Astrocyte of the hippocampus (primary cell): ENCODE measurements at regions not wholly inside any gene's neighbourhood (a gene's known extent, or its start where the extent isn't known, plus 50 kb on each side); places are given as distances from the start of the nearest gene placed in this dataset.

Experiments used
- DNase-seq: peaks from one replicate; pipeline ENCODE4 v3.0.0; 2011; ENCODE audit warnings: low read depth, low spot score

DNA sequence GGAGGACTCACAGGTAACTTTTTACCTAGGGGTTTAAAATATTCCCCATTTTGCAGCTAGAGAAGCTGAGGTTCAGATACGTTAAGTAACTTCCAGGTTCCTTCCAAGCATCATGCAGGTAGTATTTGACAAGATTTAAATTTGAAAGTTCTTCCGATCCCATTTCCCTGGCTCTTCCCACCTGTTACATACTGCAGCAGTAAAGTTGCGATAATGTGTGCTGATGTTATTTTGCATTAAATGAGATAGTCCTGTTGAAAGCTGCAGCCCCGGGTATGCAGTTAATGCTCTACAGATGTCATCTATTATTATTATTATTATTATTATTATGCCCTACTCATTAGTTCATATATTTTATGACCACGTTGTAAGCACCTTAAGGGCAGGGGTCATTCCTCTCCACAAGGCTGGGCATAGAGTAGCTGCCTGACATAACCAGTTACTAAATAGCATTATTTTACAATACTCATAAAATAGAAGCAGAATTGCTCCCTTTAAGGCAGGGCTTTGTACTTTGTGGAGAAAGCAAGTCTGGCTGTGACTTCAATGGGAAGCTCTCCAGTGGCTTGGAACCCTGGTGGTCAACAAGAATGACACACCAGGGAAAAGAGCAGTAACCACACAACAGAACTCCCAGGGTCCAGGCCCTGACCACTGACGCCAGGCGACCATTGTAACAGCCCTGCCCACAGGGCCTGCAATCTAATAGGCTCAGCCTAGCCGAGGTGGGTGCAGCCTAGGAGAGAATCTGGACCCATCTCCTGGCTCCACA lies 90.8 kb upstream of the CALM2 start:
- DNase-seq: peak; percentile 85

DNA sequence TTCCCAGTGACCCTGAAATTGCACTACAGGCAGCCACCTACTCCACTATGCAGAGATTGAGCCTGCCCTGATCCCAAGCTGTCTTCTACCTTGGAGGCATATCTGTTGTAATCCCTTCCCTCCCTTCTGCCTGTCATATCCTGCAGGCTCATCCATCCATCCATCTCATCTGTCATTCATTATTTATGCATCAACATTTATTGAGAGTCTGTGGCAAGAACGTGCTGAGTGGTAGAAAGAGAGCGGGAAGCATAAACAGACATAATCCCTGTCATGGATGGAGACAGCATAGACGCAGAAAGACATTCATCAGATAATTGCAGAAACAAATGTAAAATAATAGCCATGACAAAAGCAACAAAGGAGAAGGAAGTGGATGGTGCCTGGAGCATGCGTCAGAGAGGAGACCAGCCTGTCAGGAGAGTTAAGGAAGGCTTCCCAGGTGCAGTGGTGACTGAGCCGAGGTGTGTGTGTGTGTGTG lies 89.5 kb upstream of the CALM2 start:
- DNase-seq: no peak

DNA sequence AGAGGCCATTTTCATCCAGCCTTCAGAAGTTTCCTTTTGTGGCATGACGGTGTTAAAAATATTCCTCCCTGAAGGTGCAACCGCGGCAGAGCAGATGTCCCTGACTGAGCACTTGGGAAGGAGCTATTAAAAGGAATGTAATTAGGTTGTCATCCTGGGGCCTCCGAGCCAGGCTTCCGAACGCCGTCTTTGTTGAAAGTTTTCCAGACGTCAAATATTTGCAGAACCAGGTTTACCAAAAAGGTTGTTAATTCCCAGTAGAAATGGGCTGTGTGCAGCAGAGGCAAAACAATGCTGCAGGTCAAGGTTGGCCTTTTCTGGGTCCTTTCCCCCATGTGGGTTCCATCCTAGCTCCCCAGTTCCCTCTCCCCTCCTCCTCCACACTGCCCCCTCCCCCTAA lies 88.8 kb upstream of the CALM2 start:
- DNase-seq: no peak

DNA sequence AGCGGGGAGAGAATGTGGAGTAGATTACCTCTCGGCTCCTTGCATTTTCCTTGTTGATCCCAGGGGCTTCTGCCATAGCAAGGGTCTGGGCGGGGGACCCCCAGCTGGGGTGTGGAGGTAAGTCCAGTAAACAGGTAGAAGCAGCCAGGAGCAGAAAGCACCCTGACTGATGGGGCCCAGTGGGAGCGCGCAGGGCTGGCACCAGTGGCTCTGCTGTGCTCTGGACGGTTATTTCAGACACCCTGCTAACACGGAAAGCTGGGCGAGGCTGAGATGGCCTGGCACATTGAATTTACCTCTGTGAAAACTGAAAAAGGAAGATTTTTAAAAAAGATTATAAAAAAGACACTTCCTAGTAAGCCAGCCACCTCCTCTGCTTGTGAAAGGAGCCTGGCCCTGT lies 88.4 kb upstream of the CALM2 start:
- no peak for DNase-seq

DNA sequence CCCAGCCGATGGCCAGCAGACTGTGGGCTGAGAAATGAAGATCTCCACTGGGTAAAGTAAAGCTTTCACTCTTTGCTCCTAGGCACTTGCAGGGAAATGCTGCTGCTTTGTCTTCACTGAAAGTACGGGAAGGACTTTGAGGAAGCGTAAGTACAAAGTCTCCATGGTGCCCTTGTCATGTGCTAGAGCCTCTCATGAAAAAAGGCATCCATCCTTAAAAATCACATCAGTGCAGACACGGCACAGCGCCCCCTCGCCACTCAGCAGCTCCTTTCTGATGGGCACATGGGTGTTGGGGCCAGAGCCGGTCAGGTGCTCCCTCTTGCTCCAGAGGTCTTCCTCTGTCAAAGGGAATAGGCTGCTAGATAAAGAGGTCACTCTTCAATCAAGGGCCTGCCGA lies 87.8 kb upstream of the CALM2 start:
- no peak for DNase-seq

DNA sequence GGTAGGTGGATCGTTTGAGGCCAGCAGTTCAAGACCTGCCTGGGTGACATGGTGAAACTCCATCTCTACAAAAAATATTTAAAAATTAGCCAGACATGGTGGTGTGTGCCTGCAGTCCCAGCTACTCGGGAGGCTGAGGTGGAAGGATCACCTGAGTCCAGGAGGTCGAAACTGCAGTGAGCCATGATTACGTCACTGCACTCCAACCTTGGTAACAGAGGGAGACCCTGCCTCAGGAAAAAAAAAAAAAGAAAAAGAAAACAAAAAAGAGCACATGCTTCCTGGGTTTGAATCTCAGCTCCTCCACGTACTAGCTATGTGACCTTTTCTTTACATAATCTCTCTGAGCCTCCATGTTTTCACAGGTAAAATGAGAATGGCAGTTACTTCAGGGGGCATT lies 86.3 kb upstream of the CALM2 start:
- no peak for DNase-seq

DNA sequence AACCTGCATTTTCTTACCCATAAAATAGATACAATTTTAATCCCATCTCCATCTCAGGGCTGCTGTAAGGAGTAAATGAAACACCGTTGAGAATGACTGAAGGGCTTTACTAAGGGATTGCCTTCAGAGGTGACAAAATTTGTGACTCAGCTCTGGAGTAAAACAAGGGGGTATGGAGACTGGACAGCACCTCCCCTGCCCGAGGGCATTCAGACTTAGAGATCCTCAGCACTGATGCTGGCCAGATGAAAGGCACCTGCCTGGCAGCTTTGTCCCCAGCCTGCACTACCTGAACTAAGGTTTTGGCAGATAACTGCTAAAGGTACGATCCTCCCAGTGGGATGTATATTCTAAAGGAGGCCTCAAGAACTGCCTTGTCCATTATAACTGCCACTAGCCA lies 84.7 kb upstream of the CALM2 start:
- DNase-seq: no peak

DNA sequence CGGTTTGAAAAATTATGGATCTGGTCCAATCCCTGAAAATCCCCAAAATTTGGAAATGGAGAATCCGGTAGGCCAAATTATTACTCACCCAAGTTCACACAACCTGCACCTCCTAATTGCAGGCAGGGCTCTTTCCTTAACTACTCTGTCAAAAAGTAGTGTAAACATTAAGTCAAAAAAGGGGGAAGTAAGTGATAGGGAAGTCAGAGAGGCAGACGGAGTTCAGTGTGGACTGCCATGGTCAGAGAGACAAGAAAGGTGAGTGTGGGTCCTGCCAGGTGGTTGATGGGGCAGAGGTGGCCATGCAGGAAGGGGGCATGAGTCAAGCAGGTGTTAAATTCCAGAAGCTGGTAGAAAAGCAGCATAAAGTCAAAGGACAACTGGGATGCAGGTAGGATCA lies 83.5 kb upstream of the CALM2 start:
- no peak for DNase-seq

DNA sequence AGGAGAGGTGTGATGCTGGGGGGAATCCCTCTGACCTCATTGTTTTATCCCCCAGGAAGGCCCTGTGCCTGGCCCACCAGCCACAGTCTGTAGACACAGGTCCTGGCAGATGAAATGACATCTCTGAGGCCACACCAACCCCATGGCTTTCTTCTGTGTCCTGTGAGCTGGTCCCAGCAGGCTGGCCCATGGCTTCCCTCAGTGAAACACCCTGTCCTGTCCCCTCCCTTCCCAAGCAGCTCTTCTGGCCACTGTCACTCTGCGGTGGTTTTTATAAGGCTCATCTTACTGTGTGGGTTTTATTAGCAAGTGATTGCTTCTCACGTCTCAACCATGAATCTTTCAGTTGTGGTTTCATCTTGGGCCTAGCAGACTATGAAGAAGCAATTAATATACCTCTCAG lies 81.6 kb upstream of the CALM2 start:
- DNase-seq: no peak

DNA sequence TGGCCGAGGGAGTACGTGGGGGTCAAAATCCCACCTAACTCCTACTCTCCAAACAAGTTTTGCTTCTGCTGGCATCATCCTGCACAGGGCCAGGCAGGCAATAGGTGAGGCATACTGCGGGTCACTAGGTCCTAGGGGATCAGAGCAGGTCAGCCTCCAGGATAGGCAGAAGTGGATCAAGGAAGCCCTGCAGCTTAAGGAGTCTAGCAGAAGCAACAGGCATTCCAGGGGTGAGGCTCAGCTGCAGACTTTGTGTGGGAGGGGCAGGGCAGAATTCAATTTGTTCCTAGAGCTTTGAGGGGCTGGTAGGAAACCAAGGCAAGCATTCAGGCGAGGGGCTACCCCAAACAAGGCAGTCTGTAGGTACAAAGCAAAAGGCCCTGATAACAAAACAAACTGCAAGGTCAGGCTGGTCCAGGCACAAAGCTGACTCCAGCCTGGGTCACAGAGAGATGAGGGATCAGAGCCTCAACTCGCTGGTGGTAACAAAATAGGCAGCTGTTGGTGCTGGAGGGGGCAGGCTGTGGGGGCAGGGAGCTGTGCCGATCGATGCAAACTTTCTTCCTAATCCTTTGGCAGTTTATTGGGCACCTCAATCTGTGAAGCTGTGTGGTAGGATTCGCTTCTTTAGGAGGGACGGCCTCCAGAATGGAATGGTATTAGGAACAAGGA lies 80.2 kb upstream of the CALM2 start:
- no peak for DNase-seq

DNA sequence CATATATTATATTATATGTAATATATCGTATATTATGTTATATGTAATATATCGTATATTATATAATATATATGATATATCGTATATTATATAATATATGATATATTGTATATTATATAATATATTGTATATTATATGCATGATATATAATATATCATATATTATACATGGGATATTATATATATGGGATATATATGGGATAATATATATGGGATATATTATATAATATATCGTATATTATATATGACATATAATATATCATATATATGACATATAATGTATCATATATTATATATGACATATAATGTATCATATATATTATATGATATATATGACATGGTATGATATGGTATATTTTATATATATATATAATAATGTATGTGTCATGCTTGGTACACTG lies 79.5 kb upstream of the CALM2 start:
- no peak for DNase-seq

DNA sequence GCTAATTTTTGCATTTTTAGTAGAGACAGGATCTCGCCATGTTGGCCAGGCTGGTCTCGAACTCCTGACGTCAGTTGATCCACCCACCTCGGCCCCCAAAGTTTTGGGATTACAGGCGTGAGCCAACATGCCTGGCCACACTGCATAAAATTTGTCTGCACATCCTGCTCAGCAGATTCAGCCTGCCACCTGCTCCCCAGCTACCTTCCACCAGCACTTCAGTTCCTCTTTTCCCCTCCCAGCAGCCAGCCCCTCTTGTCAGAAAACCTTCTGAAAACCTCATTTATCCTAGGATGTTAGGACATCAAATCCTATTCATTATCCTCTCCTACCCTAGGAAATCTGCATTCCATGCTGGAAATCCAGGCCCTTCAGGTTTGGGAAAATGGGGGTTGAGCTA lies 78.2 kb upstream of the CALM2 start:
- no peak for DNase-seq

DNA sequence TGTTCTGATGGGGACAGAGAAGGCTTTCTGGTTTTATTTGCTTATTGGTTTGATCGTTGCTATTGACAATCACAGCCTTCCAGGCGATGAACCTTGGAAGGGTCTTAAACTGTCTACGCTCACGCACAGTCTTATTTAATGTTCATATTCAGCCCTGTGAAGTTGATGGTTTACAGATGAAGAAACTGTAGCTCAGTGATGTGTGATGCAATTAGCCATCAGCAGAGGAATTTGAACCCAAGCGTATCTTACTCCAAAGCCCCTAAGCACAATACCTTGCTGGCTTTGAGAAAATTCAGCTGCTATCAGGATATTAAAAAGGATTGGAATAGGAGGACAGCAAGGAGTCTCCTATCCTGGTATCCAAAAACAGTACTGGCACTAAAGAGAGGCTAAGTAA lies 77.1 kb upstream of the CALM2 start:
- no peak for DNase-seq

DNA sequence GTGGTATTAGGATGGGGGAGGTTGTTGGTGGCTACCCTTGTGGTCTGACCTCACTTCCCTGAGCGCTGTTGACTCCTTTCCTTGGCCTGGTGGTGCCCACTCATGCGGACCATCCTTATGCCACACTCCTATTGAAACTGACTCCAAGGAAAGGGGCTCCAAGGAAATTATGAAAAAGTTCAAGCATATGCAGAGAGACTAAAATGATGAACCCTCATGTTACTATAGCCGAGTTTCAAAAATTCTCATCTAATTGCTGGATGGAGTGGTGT lies 75.0 kb upstream of the CALM2 start:
- no peak for DNase-seq

DNA sequence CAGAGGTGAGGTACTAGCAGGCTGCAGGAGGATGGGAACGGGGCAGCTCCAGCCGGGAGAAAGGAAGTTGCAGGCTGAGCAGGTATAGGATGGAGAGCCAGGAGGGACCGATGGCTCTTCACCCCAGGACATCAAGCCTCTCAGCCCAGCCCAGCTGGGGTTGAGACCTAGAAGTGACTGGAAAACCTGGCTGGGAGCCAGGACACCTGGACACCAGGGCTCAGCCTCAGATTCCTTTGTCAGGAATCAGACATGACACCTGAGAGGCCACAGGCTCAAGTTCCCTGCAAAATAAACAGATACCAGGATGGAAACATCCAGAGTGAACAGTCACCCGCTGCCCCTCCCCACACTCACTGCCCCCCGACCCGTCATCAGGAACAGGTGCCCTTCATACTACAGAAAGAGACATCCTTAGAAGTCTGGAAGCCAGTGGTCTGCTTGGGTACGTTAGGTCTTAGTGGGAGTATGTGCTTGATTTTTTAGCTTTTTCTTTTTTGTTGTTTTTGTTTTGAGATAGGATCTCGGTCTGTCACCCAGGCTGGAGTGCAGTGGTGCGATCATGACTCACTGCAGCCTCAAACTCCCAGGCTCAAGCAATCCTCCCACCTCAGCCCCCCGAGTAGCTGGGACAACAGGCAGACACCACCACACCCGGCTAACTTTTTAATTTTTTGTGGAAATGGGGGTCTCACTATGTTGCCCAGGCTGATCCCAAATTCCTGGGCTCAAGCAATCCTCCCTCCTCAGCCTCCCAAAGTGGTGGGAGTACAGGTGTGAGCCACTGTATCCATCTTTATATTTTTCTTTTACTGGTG lies 74.5 kb upstream of the CALM2 start:
- no peak for DNase-seq

DNA sequence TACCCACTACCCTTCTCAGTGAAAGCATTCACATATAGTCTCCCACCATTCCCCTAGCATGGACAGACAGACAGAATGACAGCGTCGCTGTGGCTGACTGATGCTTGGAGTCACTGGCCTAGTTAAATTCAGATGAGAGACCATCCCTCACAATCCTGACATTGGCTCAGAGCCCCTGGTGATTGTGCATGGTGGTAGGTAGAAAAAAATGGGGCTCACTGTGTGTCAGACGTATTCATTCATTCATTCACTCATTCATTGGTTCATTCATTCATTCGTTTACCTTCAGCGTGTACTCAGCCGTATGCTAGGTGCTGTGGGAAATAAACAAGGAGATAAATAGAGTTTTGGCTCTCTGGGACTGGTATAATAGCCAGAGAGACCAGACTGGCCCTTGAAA lies 73.6 kb upstream of the CALM2 start:
- no peak for DNase-seq

DNA sequence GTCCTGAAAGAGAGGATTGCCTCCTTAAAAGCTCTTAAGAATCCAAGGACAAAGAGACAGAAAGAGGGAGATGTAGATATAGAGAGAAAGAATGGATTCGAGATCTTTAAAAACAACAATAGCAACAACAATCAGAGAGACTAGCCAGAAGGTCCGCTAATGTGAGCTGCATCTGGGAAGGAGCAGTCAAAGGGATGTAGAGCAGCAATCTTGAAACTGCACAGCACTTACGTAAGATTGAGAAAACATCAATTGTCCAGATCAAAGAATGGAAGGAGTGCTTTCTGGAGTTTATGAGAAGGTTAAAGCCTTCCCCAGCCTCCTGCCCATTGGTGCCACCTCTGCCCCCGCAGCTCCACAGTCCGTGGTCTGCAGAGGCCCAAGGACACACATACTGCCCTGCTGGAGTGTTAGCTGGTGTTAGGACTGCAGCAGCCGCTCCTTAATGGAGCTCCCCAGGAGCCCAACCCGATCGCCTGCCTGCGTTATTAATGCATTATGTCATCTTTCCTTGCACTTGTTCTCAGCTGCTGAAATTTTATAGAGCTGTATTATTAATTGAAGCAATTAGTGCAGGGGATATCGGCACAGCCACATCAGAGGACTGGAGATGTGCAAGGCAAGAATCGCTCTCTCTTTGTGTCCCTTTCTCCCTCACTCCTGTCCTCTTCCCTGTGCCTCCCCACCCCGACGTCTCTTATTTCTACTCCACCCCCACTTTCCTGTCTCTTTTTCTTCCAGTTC lies 73.0 kb upstream of the CALM2 start:
- peak; percentile 45 for DNase-seq

DNA sequence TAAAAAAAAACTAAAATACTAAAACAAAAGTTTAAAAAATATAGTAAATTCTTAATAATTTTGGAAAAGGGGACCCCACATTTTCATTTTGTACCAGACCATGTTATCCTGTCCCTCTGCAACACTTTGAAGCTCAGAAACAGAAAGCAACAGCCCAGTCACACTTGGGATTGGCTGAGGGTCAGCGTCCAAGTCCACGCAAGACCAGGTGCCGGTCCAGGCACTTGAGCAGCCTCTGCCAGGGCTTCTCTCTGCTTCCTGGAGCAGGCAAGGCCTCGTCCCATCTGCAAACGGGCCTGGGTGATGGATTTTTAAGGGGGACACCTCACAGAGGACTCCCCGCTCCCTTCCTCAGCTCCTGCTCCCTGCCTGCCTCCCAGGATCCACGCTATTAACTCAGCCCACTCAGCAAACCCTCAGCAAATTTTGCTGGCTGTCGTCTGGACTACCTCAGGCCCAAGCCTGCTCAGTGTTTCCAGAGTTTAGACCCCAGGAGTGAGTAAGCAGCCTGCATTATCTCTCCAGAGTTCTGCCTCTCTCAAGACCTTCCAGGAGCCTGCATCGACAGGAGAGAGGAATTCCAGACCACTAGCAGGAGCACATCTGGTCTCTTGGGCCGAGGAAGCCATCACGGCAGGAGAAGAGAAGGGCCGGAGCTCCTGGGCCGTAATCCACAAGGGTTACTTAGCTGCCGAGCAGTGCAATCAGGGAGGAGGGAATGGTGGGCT lies 67.4 kb upstream of the CALM2 start:
- DNase-seq: no peak

DNA sequence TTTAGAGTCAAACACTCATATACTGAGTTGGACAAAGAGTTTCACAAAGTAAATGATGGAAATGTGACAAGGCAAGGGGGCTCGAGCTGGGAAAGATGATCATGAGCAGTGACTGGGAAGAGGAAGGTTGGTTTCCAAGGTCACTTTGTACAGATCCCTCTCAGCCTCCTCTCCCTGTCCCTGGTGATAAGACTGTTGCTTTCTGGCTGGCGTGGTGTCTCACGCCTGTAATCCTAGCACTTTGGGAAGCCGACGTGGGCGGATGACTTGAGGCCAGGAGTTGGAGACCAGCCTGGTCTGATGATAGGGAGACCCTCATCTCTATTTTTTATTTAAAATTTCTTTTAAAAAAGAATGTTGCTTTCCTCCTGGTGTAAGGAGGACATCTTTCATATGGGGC lies 65.4 kb upstream of the CALM2 start:
- no peak for DNase-seq

DNA sequence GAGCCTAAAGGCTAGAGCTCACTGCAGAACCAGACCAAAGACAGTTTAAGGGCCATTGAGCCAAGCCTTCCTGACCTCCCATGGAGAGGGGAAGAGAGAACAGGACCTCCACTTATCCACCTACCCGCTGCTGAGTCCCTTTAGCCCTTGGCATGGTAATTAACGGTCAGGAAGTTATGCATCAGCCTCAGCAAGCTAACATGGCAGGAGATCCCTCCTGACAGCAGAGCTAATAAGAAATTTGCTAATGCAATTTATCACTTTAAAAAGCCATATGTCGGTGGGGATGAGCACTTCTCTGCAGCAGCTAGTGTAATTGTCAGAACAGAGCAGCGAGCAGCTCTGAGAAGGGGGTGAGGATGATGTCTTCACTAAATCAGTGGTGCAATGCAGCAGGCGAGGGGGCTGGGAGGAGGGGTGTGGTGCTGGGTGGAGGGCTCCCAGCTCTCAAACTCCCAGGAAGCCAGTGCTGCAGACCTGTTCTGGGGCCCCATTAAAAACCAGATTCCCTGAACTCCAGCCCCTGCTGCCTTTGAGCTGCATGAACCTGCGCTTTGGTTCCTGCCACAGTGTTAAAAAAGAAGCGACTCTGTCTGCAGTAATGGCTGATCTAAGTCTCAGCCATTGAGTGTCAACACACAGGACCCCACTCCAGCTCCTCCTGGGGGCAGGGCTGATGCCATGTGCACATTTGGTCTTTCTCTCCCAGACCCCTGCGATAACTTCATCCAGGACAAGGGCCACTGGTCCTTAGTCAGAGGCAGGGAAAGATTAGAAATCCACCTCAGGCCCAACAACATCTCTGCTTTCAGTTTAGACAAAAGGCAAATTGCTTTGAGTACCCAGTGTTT lies 63.0 kb upstream of the CALM2 start:
- peak; percentile 26 for DNase-seq

DNA sequence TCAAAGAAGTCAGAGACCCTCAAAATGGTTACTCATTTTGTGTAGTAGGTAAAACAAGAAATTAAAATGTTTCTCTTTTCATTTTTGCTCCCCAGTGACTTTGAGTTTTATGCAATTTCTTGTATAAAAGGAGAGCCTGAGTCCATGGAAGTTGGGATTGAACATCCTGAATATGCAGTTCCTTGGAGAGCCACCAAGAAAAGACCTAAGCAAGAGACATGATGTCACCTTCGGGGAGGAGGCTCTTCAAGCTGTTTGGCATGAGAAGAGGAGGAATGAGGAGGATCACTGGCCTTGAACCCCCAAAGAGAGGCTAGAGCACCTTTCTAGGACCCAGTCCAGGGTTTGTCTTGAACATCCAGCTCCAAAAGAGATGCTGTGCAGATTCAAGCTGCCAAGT lies 62.3 kb upstream of the CALM2 start:
- DNase-seq: no peak
